K562 (cell line): ENCODE measurements at regions not wholly inside any gene's neighbourhood (a gene's known extent, or its start where the extent isn't known, plus 50 kb on each side); places are given as distances from the start of the nearest gene placed in this dataset.
A peak's percentile ranks its signal among the peaks of the same experiment; 100 is the strongest.

Experiments used
- CBFA2T2 ChIP-seq: fragments of 450-650 bp; conservative IDR thresholded peaks from 2 replicates; pipeline ENCODE4 v1.6.1; 2017; ENCODE audit warnings: mild to moderate bottlenecking
- GATAD2B ChIP-seq: fragments of 450-650 bp; IDR thresholded peaks from 2 replicates; pipeline ENCODE4 v1.6.1; 2017; ENCODE audit warnings: mild to moderate bottlenecking, borderline replicate concordance
- HDAC2 ChIP-seq: fragments of 450-650 bp; IDR thresholded peaks from 2 replicates; pipeline ENCODE4 v1.6.1; 2016; ENCODE audit warnings: mild to moderate bottlenecking
- JUND ChIP-seq, 2 experiments: IDR thresholded peaks; 2 replicates in 1 of 2; 3 replicates in 1 of 2; pipeline ENCODE4 v1.6.1; 2011; ENCODE audit warnings: borderline replicate concordance in 2 of 2, low read depth in 2 of 2, low read length in 2 of 2, improper control_type of control experiment in 1 of 2, missing biosample characterization in 1 of 2, missing genetic modification characterization in 1 of 2, missing genetic modification reagents in 1 of 2
- L3MBTL2 ChIP-seq: fragments of 450-650 bp; IDR thresholded peaks from 2 replicates; pipeline ENCODE4 v1.6.1; 2016; ENCODE audit warnings: mild to moderate bottlenecking, moderate library complexity
- MIER1 ChIP-seq: fragments of 450-650 bp; IDR thresholded peaks from 2 replicates; pipeline ENCODE4 v1.6.1; 2016; ENCODE audit warnings: antibody characterized with exemption, mild to moderate bottlenecking, low read depth
- MYNN ChIP-seq, 2 experiments: sonication (generic); formaldehyde crosslinking in 1 of 2; IDR thresholded peaks; 2 replicates each; pipeline versions ENCODE4 v1.5.0 to v1.6.1; 2016 to 2020; ENCODE audit warnings: antibody characterized with exemption in 1 of 2, missing genetic modification reagents in 1 of 2
- NFIX ChIP-seq: fragments of 250-450 bp; sonication (Bioruptor Pico); IDR thresholded peaks from 2 replicates; pipeline ENCODE4 v1.4.0; 2020; ENCODE audit warnings: low read depth, mild to moderate bottlenecking, moderate library complexity
- RB1 ChIP-seq: fragments of 450-650 bp; IDR thresholded peaks from 2 replicates; pipeline ENCODE4 v1.6.1; 2017; ENCODE audit warnings: low read depth, mild to moderate bottlenecking
- REST ChIP-seq, 2 experiments: fragments of 450-650 bp; formaldehyde crosslinking in 1 of 2; IDR thresholded peaks; 2 replicates each; pipeline versions ENCODE4 v1.4.0 to v1.6.1; 2014 to 2020; ENCODE audit warnings: mild to moderate bottlenecking in 2 of 2, borderline replicate concordance in 1 of 2, low read depth in 1 of 2
- SIX5 ChIP-seq, 2 experiments: IDR thresholded peaks; 2 replicates each; pipeline ENCODE4 v1.6.1; 2011; ENCODE audit warnings: low read length in 2 of 2, borderline replicate concordance in 1 of 2, low read depth in 1 of 2, mild to moderate bottlenecking in 1 of 2, moderate library complexity in 1 of 2; ENCODE audit not compliant: insufficient read depth in 1 of 2
- STAT6 ChIP-seq: sonication (generic); formaldehyde crosslinking; IDR thresholded peaks from 2 replicates; pipeline ENCODE4 v1.8.1; 2023; ENCODE audit warnings: mild to moderate bottlenecking, missing genetic modification reagents
- ZBTB12 ChIP-seq: fragments of 250-450 bp; sonication (Bioruptor Pico); IDR thresholded peaks from 2 replicates; pipeline ENCODE4 v1.4.0; 2020
- ZNF282 ChIP-seq: sonication (generic); formaldehyde crosslinking; IDR thresholded peaks from 2 replicates; pipeline ENCODE4 v1.8.1; 2023; ENCODE audit warnings: missing genetic modification reagents
- ZZZ3 ChIP-seq: fragments of 450-650 bp; IDR thresholded peaks from 2 replicates; pipeline ENCODE4 v1.6.1; 2016; ENCODE audit warnings: antibody characterized with exemption, mild to moderate bottlenecking, moderate library complexity

- TF ChIP-seq REST (IDR thresholded peaks at IDR 0.05; ENCODE audit: borderline replicate concordance) (peak; percentile 99), REST (CRISPR knock-in tag; IDR thresholded peaks at IDR 0.05; ENCODE audit: low read depth) (peak; percentile 95), NFIX (no peak), STAT6 (CRISPR knock-in tag) (no peak), MYNN (IDR thresholded peaks at IDR 0.05) (no peak), MYNN (CRISPR knock-in tag; IDR thresholded peaks at IDR 0.05) (no peak), L3MBTL2 (no peak), HDAC2 (0 out of 2 replicates have a peak, but pooled peaks have one; percentile 25), RB1 (peak; percentile 15; the same call in 1 of the 2 replicates), JUND (IDR thresholded peaks at IDR 0.05; ENCODE audit: borderline replicate concordance, low read depth, low read length) (no peak), JUND (tag; IDR thresholded peaks at IDR 0.05; ENCODE audit: borderline replicate concordance, low read depth, low read length) (no peak), ZNF282 (CRISPR knock-in tag) (no peak), MIER1 (peak; percentile 93), GATAD2B (no peak), CBFA2T2 (no peak), ZZZ3 (no peak), SIX5 (IDR thresholded peaks at IDR 0.05; ENCODE audit: borderline replicate concordance in 1 of 2, insufficient read depth in 1 of 2, low read depth in 1 of 2, low read length in 2 of 2) (no peak), ZBTB12 (no peak)
Observed at GRCh38 chr11:45543808-45544422, 121.5 kb downstream of the CHST1 start (continued).
